WTC11 (cell line): ENCODE measurements at regions not wholly inside any gene's neighbourhood (a gene's known extent, or its start where the extent isn't known, plus 50 kb on each side); places are given as distances from the start of the nearest gene placed in this dataset.

ENCODE experiments used
- ATAC-seq: fragments of 200-7000 bp; cut with Tn5 transposase; 2 replicates; pipeline ENCODE4 v1.10.0; 2021; ENCODE audit warnings: mild to moderate bottlenecking, moderate library complexity
- CTCF ChIA-PET: fragments of 300-600 bp; sonication (Branson Sonifier 250); formaldehyde crosslinking; loops from one replicate; lab custom pipeline; 2021; ENCODE audit warnings: antibody characterized with exemption; lab: Charles Lee
- POLR2A ChIA-PET: fragments of 350-600 bp; sonication (Branson Sonifier 250); formaldehyde crosslinking; loops from one replicate; lab custom pipeline; 2021; ENCODE audit warnings: antibody characterized with exemption; lab: Charles Lee
- DNase-seq: peaks from one replicate; pipeline ENCODE4 v3.0.0; 2021; ENCODE audit warnings: low spot score
- H3K27ac Mint-ChIP-seq: 2 replicates; pipeline ENCODE4 v1.8.0; 2021; ENCODE audit warnings: mixed read lengths
- H3K27me3 Mint-ChIP-seq: 2 replicates; pipeline ENCODE4 v1.8.0; 2021; ENCODE audit warnings: low read depth, mild to moderate bottlenecking, moderate library complexity, mixed read lengths
- H3K36me3 Mint-ChIP-seq: 2 replicates; pipeline ENCODE4 v1.8.0; 2021; ENCODE audit warnings: mixed read lengths
- H3K4me1 Mint-ChIP-seq: 2 replicates; pipeline ENCODE4 v1.8.0; 2022; ENCODE audit warnings: mixed read lengths
- H3K4me3 Mint-ChIP-seq: 2 replicates; pipeline ENCODE4 v1.8.0; 2021; ENCODE audit warnings: mild to moderate bottlenecking, moderate library complexity, mixed read lengths
- H3K9me3 Mint-ChIP-seq: 2 replicates; pipeline ENCODE4 v1.8.0; 2021; ENCODE audit warnings: mixed read lengths
- AFF4 ChIP-seq: sonication (generic); formaldehyde crosslinking; IDR thresholded peaks from 2 replicates; pipeline ENCODE4 v1.8.1; 2023; ENCODE audit warnings: mild to moderate bottlenecking, missing genetic modification reagents, borderline replicate concordance
- ARID4B ChIP-seq: sonication (generic); formaldehyde crosslinking; IDR thresholded peaks from 2 replicates; pipeline ENCODE4 v1.8.0; 2023; ENCODE audit warnings: missing genetic modification reagents, mild to moderate bottlenecking, borderline replicate concordance
- EMX1 ChIP-seq: fragments of 250-450 bp; sonication (Bioruptor Pico); IDR thresholded peaks from 2 replicates; pipeline ENCODE4 v1.8.0; 2021; ENCODE audit warnings: mild to moderate bottlenecking
- ETV6 ChIP-seq: sonication (generic); formaldehyde crosslinking; IDR thresholded peaks from 2 replicates; pipeline ENCODE4 v1.8.1; 2022; ENCODE audit warnings: mild to moderate bottlenecking, missing genetic modification reagents
- FOXP1 ChIP-seq: sonication (generic); formaldehyde crosslinking; IDR thresholded peaks from 2 replicates; pipeline ENCODE4 v1.8.0; 2022; ENCODE audit warnings: missing genetic modification reagents, mild to moderate bottlenecking, moderate library complexity, borderline replicate concordance
- JAZF1 ChIP-seq: fragments of 250-450 bp; sonication (Bioruptor Pico); IDR thresholded peaks from 2 replicates; pipeline ENCODE4 v1.9.0; 2021; ENCODE audit warnings: moderate library complexity, mild to moderate bottlenecking, inconsistent platforms
- KAT7 ChIP-seq: sonication (generic); formaldehyde crosslinking; IDR thresholded peaks from 2 replicates; pipeline ENCODE4 v1.8.1; 2023; ENCODE audit warnings: missing genetic modification reagents, mild to moderate bottlenecking, borderline replicate concordance
- NFATC4 ChIP-seq: fragments of 250-450 bp; sonication (Bioruptor Pico); IDR thresholded peaks from 2 replicates; pipeline ENCODE4 v1.9.0; 2021; ENCODE audit warnings: mild to moderate bottlenecking
- NR3C1 ChIP-seq: sonication (generic); formaldehyde crosslinking; conservative IDR thresholded peaks from 2 replicates; pipeline ENCODE4 v1.8.1; 2023; ENCODE audit warnings: low read depth, mild to moderate bottlenecking, missing genetic modification reagents
- SMAD3 ChIP-seq: sonication (generic); formaldehyde crosslinking; IDR thresholded peaks from 2 replicates; pipeline ENCODE4 v1.8.0; 2022; ENCODE audit warnings: missing genetic modification reagents, mild to moderate bottlenecking, borderline replicate concordance
- TCF7 ChIP-seq: sonication (generic); formaldehyde crosslinking; IDR thresholded peaks from 2 replicates; pipeline ENCODE4 v1.8.0; 2022; ENCODE audit warnings: mild to moderate bottlenecking, low read depth, missing genetic modification reagents, moderate library complexity
- ZNF219 ChIP-seq: sonication (generic); formaldehyde crosslinking; IDR thresholded peaks from 2 replicates; pipeline ENCODE4 v1.8.0; 2023; ENCODE audit warnings: missing genetic modification reagents, mild to moderate bottlenecking, borderline replicate concordance
- ZNF317 ChIP-seq: sonication (generic); formaldehyde crosslinking; IDR thresholded peaks from 2 replicates; pipeline ENCODE4 v1.8.1; 2023; ENCODE audit warnings: low read depth, mild to moderate bottlenecking, moderate library complexity, missing genetic modification reagents, borderline replicate concordance
- TF ChIP-seq, protein P1 (sequence below): sonication (generic); formaldehyde crosslinking; IDR thresholded peaks from 2 replicates; pipeline ENCODE4 v1.8.0; 2022; ENCODE audit warnings: missing genetic modification reagents
- TF ChIP-seq, protein P2 (sequence below): fragments of 250-450 bp; sonication (Bioruptor Pico); IDR thresholded peaks from 2 replicates; pipeline ENCODE4 v1.9.0; 2021; ENCODE audit warnings: mild to moderate bottlenecking
- TF ChIP-seq, protein P3 (sequence below): sonication (generic); formaldehyde crosslinking; IDR thresholded peaks from 2 replicates; pipeline ENCODE4 v1.8.1; 2023; ENCODE audit warnings: mild to moderate bottlenecking, missing genetic modification reagents
- TF ChIP-seq, protein P4 (sequence below): fragments of 250-450 bp; sonication (Bioruptor Pico); IDR thresholded peaks from 2 replicates; pipeline ENCODE4 v1.9.0; 2021; ENCODE audit warnings: mild to moderate bottlenecking
- TF ChIP-seq, protein P5 (sequence below): sonication (generic); formaldehyde crosslinking; IDR thresholded peaks from 2 replicates; pipeline ENCODE4 v1.8.0; 2022; ENCODE audit warnings: mild to moderate bottlenecking, missing genetic modification reagents

GRCh38 chr10:64037071-64037661, 516.0 kb downstream of the REEP3 start:
- peaks cover 7% of the 10 kb centered on the region for H3K4me1 Mint-ChIP-seq
- TF ChIP-seq KAT7 (no peak), EMX1 (CRISPR knock-in tag) (no peak), ZNF317 (CRISPR knock-in tag) (no peak), SMAD3 (no peak), TCF7 (no peak), ZNF219 (no peak), AFF4 (CRISPR knock-in tag) (no peak), FOXP1 (CRISPR knock-in tag) (no peak), ETV6 (CRISPR knock-in tag) (no peak), NR3C1 (CRISPR knock-in tag) (no peak), NFATC4 (CRISPR knock-in tag) (no peak), JAZF1 (CRISPR knock-in tag) (no peak), ARID4B (CRISPR knock-in tag) (no peak)
- TF ChIP-seq, protein P1, sequence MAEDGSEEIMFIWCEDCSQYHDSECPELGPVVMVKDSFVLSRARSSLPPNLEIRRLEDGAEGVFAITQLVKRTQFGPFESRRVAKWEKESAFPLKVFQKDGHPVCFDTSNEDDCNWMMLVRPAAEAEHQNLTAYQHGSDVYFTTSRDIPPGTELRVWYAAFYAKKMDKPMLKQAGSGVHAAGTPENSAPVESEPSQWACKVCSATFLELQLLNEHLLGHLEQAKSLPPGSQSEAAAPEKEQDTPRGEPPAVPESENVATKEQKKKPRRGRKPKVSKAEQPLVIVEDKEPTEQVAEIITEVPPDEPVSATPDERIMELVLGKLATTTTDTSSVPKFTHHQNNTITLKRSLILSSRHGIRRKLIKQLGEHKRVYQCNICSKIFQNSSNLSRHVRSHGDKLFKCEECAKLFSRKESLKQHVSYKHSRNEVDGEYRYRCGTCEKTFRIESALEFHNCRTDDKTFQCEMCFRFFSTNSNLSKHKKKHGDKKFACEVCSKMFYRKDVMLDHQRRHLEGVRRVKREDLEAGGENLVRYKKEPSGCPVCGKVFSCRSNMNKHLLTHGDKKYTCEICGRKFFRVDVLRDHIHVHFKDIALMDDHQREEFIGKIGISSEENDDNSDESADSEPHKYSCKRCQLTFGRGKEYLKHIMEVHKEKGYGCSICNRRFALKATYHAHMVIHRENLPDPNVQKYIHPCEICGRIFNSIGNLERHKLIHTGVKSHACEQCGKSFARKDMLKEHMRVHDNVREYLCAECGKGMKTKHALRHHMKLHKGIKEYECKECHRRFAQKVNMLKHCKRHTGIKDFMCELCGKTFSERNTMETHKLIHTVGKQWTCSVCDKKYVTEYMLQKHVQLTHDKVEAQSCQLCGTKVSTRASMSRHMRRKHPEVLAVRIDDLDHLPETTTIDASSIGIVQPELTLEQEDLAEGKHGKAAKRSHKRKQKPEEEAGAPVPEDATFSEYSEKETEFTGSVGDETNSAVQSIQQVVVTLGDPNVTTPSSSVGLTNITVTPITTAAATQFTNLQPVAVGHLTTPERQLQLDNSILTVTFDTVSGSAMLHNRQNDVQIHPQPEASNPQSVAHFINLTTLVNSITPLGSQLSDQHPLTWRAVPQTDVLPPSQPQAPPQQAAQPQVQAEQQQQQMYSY (CRISPR knock-in tag): no peak
- TF ChIP-seq, protein P2, sequence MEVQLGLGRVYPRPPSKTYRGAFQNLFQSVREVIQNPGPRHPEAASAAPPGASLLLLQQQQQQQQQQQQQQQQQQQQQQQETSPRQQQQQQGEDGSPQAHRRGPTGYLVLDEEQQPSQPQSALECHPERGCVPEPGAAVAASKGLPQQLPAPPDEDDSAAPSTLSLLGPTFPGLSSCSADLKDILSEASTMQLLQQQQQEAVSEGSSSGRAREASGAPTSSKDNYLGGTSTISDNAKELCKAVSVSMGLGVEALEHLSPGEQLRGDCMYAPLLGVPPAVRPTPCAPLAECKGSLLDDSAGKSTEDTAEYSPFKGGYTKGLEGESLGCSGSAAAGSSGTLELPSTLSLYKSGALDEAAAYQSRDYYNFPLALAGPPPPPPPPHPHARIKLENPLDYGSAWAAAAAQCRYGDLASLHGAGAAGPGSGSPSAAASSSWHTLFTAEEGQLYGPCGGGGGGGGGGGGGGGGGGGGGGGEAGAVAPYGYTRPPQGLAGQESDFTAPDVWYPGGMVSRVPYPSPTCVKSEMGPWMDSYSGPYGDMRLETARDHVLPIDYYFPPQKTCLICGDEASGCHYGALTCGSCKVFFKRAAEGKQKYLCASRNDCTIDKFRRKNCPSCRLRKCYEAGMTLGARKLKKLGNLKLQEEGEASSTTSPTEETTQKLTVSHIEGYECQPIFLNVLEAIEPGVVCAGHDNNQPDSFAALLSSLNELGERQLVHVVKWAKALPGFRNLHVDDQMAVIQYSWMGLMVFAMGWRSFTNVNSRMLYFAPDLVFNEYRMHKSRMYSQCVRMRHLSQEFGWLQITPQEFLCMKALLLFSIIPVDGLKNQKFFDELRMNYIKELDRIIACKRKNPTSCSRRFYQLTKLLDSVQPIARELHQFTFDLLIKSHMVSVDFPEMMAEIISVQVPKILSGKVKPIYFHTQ (CRISPR knock-in tag): no peak
- TF ChIP-seq, protein P3, sequence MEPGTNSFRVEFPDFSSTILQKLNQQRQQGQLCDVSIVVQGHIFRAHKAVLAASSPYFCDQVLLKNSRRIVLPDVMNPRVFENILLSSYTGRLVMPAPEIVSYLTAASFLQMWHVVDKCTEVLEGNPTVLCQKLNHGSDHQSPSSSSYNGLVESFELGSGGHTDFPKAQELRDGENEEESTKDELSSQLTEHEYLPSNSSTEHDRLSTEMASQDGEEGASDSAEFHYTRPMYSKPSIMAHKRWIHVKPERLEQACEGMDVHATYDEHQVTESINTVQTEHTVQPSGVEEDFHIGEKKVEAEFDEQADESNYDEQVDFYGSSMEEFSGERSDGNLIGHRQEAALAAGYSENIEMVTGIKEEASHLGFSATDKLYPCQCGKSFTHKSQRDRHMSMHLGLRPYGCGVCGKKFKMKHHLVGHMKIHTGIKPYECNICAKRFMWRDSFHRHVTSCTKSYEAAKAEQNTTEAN: no peak
- TF ChIP-seq, protein P4, sequence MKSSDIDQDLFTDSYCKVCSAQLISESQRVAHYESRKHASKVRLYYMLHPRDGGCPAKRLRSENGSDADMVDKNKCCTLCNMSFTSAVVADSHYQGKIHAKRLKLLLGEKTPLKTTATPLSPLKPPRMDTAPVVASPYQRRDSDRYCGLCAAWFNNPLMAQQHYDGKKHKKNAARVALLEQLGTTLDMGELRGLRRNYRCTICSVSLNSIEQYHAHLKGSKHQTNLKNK (CRISPR knock-in tag): no peak
- TF ChIP-seq, protein P5, sequence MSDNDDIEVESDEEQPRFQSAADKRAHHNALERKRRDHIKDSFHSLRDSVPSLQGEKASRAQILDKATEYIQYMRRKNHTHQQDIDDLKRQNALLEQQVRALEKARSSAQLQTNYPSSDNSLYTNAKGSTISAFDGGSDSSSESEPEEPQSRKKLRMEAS (CRISPR knock-in tag): no peak
- no peak overlapping the region for H3K27ac Mint-ChIP-seq
- H3K9me3 Mint-ChIP-seq: no peaks in the 10 kb centered on the region
- no peak overlapping the region for H3K4me3 Mint-ChIP-seq
- ChIA-PET CTCF (interaction anchor here (1.3 to 3.4 kb wide), 3 partner anchors 60 to 170 kb away, joined by 6 to 18 read pairs (median 7); no protein-coding TSS in a partner anchor), POLR2A (no interaction called here)
- H3K36me3 Mint-ChIP-seq: no peaks in the 10 kb centered on the region
- DNase-seq: no peak
- no peaks in the 10 kb centered on the region for H3K27me3 Mint-ChIP-seq
- ATAC-seq: no peak
